ENCODE measurements at regions not wholly inside any gene's neighbourhood (a gene's known extent, or its start where the extent isn't known, plus 50 kb on each side); places are given as distances from the start of the nearest gene placed in this dataset.

- TF ChIP-seq EZH2 (optimal IDR thresholded peaks at IDR 0.05; ENCODE audit: low read depth, low read length) (no peak), CTCF (IDR thresholded peaks at IDR 0.05; ENCODE audit: low read length) (no peak), EZH2phosphoT487 (IDR thresholded peaks at IDR 0.05; ENCODE audit: low read length) (no peak)
Observed at GRCh38 chr4:181692965-181693364, 550.2 kb upstream of the TENM3 start.

Data from MM.1S (cell line).